Effector CD4-positive, alpha-beta T cell (primary cell): ENCODE measurements at regions not wholly inside any gene's neighbourhood (a gene's known extent, or its start where the extent isn't known, plus 50 kb on each side); places are given as distances from the start of the nearest gene placed in this dataset.

ENCODE experiments used
- DNase-seq: peaks from one replicate; pipeline ENCODE4 v3.0.0-alpha.2; 2020

DNA sequence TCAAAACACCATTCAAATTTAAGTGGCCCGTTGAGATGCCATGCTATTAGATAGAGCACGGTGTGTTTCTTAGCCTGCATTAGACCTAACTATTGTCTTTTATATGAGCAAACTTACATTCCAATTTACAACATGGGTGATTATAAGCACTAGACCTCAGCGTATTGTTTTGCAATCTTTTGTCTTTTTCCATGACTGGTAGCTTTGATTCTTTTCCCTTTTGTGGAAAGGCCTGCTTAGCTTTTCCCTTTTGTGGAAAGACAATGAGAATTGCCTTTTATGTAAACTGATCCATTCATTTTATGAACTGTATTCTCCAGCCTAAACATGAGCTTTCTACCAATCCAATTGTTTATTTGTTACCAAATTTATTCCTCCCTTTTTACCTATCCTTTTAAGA is 823.1 kb downstream of the CCSER2 start:
- DNase-seq: no peak

DNA sequence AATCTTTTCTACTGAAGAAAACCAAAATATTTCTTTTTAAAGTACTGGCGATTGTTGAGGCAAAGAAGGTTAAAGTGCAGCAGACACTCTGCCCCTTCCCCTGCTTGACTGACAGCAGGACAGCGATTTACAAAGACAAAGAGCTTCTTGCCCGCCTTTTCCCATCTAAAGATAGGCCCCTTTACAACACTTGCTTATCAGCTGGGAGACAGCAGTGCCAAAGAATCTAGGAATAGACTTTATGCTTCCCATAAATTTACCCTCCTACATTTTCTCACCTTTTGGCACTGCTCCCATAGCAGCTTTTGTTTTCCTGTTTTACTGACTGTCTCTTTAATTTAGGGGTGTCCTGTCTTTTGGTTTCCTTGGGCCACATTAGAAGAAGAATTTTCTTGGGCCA is 824.1 kb downstream of the CCSER2 start:
- no peak for DNase-seq

DNA sequence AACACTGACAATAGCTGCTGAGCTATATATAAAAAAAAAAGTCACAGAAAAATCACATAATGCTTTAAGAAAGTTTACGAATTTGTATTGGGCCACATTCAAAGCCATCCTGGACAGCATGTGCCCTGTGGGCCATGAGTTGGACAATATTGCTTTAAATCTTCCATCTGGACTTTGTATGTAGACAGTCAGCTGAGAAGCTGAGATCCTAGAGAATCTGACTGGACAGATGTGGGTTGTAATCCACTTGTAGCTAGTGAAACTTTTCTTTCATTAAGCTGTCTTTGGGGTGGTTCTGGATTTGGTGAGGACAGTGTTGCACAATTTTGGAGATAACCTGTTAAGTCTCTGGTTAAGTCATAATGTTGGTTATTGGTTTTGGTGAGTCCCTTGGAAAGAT is 824.5 kb downstream of the CCSER2 start:
- no peak for DNase-seq

DNA sequence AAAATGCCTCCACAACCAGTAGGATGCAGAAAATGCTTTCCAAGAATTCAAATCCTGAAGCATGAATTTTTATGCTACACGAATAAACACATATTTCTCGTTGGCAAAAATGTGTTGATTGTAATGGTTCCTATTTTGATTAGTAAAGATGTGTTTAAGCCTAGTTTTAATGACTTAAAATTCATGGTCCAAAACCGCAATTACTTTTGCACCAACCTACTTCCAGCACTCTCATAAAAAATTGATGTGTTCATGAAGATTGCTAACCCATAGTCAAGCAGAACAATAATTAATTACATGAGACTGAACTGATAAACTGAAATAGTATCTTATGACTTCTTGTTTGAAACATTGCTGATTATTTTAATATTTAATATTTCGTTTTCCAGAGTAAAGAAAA is 828.8 kb downstream of the CCSER2 start:
- no peak for DNase-seq

DNA sequence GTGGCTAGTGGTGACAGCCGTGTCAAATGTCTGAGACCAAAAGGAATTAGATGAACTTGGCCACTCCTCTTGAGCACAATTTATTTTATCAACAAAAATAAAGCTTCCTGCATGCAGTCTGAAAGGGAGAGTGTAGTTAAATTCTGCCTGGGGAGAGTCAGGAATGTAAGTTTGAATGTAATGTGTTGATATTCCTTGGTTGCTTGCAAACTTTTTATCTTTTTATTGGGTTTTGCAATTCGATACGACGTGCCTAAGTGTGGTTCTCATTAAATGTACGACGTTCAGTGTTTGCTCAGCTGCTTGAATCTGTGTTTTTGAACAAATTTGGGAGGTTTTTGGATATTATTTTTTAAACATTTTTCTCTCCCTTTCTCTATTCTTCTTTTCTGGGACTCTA is 839.9 kb downstream of the CCSER2 start:
- no peak for DNase-seq

DNA sequence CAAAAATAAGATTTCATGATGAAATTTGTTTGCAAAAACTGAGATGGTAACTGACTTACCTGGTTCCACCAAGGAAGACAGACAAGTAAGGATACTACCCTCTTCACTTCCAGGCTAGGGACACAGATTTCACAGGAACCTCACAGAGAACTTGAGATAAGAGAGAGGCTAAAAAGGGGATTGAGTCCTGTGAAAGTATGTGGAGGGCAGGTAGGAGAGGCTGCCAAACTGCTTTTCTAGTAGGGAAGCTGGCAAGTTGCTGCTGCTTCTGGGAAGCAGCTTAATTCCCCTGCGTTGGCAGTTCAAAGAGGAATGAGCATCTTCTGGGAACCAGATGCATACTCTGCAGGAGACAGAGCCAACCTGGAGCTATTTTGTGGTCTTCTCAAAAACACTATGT is 841.6 kb downstream of the CCSER2 start:
- no peak for DNase-seq

DNA sequence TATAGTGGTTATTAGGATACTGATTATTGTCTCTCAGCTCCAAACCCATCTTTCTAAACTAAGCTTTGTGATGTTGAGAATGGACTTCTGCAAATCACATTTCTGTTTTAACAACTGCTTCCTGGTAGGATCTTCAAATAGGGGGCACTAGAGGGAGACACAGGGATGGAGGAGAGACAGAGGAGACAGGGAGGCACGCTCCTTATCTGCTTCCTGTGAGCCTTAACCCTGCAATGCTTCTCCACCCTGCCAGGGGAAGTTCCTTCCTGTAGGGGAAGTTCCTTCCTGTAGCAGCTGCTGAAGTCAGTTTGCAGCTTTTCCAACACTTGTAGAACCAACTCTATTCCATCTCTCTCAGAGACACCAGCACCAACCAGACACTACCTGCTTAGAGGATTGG is 847.2 kb downstream of the CCSER2 start:
- no peak for DNase-seq

DNA sequence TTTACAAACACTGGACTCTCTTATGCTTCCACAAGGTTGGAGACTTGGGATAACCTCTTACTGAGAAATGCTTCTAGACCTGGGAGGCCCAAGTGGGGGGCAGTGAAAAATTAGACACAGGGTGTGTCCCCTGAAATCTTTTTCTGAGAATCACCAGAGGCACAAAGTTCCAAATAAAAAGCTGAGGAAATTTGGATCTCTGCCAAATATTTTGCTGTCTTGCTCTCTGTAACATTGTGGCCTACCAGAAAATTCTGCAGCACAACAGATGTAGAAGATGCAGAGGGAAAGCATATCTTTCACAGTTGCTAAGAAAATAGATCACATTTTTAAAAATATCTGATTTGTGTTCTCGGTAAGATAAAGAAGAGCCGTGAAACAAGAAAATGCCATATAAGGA is 849.4 kb downstream of the CCSER2 start:
- no peak for DNase-seq

DNA sequence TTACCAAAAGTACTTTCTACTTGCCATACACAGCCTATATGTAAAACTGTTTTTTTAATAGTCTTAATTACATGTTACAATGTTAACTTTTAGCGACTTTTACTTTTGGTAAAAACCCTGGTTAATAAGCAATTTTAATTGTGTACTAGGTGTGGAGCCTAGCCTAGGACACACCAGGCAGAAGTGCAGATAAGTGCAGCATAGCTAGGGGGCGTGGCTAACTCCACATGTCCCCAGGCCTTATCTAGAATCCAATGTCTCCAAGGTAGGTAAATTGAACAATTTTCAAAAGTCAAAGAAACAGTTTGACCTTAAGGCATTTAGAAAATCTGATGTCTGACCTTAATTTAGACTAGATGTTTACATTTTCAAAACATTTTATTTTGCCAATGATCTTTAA is 858.7 kb downstream of the CCSER2 start:
- DNase-seq: no peak

DNA sequence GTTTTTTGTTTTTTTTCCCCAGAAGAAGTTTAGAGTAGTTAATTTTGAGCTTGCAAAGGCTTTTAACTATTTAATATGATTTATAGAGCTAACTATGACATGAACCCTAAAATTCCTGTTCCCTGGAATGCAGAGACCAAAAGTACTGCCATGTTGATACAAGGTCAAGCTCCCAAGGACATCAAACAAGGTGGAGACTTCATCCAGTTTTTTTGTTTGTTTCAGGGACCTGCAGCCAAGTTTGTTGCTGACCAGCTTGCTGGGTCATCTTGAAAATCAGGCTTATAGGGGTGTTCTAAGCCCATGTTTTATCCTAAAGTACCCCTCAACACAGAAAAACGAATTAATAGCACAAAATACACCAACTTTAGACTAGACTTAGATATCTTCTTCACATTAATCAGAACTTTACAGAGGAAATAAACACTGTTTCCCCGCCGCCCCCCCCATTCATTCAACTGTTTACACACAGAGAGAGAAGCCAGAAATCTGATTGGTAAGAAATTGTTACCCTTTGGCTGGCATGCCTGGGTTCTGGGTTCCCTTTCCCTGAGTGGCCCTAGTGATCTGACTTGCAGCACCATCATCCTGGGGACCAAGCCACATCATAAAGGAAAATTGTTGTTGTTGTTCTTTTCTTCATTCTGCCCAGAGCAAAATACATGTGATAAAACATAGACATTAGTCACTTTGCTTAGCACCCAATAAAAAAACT is 860.5 kb downstream of the CCSER2 start:
- DNase-seq: no peak

DNA sequence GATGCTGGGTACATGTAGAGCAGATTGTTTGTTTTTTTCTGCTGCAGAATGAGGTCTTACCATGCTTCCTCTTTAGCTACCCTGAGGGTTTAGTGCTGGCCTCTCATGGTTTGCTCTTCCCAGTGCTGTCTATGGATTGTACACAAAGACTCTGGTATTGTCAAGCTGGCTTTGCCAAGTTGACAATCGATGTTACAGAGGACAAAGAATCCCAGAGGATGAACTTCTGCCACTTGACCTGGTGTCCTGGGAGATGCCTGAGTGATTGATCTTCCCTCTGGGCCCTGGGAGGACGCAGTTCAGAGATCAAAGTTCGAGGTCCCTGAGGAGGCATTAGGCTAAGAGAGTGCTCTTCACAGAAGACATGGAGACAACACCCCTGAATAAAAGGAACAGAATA is 865.4 kb downstream of the CCSER2 start:
- DNase-seq: no peak

DNA sequence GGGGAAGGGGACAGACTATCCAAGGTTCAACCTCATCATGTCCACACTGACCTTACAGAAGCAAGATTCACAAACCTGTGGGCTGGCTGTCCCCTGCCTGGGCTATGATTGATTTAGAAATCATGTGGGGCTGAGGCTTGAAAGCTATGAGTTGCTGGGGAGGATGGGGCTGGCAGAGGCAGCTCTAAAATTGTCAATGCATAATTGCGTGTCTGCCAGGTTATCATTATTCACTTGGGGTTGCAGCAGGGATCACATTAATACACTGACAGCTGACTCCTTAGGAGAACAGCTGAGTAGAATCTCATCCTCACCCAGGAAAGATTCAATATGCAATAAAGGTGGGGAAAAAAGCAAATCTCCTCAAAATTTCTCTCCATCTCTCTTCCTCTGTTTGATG is 866.3 kb downstream of the CCSER2 start:
- no peak for DNase-seq

DNA sequence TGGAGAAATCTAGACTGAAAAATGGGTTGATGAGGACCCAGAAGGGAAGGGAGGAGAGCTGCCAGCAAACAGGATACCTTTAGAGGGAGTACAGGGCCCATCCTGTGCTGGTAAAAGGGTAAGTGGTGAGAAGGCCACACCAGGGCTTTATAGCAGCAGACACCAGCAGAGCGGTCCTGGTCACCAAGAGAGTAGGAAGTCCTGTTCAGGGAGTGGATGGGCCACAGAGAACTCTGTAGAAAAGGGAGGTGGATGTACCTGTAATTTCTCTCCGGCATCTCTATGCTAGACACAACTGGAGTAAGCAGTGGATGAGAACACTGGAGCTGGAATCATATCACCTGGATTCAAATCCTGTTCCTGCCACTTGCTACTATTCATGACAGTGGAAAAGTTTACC is 867.2 kb downstream of the CCSER2 start:
- DNase-seq: no peak

DNA sequence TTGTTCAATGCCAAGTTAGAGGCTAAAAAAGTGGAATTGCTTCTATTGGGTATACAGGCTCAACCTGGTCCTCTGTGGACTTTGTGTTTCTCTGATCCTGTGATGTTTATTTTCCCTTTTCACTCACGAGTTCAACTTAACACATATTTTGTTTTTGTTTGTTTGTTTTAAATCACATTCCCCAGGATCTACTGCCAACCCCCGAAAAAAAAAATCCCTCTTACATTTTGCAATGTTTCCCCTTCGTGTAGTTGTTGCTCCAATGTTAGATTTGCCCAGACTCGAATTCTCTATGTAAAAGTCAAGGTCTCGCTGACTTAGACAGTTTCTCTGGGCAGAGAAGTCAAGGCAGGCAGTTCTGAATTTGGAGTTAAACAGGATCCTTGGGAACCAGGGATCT is 876.4 kb downstream of the CCSER2 start:
- DNase-seq: no peak

DNA sequence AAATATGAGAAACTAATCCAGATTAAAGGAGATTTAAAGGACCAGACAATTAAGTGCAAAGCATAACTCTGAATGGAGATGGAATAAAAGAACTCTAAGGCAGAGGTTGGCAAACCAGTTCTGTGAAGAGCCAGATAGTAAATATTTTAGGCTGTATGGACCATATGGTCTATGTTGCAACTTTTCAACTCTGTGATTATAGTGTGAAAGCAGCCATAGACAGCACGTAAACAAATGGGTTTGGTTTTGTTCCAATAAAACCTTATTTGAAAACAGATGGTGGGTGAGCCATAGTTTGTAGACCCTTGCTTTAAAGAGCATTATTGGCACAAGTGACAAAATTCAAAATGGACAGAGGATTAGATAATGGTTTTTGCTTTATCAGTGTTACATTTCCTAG is 884.1 kb downstream of the CCSER2 start:
- DNase-seq: no peak

DNA sequence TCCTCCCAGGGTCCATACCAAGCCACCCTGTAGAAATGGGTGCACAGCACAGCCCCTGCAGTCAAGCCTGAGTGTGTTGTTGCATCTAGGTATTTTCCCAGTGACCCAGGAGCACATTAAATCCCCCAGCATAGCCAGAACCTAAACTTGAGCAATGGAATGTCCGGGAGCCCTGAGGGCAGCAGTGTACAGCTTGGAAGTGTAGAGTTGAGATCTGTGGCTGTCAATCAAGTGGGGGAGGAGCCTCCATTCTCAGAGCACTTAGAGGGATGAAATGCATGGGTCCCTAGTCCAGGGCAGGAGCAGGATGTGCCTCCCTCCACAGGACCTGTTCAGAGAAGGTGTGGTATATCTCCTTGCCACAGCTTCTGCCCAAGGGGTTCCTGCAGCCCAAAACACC is 885.1 kb downstream of the CCSER2 start:
- no peak for DNase-seq

DNA sequence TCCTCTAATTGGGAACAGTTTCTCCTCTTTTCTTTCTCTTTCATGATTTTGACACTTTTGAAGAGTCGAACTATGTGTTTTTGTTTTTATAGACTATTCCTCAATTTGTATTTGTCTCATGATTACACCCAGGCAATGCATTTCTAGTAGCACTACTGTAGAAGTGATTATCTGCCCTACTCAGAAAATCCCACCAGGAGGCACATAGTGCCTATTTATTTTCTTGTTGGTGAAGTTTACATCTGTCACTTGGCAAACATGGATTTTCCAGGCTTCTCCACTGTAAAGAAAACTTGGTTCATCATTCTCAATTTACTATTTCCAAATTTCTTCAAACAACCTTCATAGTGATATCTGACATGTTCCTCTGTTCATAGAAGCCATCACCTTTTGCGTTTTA is 893.9 kb downstream of the CCSER2 start:
- no peak for DNase-seq

DNA sequence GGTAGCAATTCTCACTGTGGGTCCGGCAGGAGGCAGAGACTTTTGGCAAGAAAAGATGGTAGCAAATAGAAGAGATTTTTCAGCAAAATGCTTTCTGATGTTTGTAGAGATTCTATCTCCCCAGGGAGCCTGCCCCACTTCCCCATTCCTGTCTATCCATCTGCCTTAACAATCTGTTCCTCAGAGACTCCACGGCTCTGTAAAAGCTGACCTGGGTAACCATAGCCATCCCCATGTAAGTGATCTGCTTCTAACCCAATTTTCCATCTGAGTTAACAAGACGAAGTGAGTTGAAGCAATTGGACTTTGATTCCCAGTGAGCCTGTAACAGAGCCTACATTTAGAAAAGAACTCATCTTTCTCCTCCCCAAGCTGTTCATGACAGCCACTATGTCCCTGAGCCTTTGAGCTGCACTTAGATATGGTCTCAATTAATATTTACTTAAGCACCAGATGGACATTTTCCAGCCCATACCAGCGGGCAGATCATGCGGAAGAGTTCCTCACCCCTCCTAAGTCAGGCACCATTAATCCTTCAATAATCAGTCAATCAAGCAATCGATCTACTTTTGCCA is 896.1 kb downstream of the CCSER2 start:
- no peak for DNase-seq

DNA sequence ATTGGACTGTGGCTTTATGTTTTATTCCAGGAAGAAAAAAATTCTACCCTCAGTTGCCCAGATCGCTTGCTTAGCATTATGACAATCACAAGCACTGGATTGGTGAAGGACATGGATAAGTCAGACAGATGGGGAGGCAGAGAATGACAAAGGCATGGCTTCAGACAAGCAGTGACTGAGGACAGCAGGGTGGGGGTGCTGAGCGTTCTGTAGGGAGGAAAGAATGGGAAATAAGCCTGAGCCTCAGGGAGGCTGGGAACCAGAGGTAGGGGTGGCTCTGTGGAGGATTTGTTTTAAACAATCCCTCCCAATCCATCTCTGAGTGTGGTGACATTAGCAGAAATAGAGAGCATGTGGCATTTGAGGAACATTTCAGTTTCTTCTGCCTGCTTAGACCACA is 896.9 kb downstream of the CCSER2 start:
- DNase-seq: no peak

DNA sequence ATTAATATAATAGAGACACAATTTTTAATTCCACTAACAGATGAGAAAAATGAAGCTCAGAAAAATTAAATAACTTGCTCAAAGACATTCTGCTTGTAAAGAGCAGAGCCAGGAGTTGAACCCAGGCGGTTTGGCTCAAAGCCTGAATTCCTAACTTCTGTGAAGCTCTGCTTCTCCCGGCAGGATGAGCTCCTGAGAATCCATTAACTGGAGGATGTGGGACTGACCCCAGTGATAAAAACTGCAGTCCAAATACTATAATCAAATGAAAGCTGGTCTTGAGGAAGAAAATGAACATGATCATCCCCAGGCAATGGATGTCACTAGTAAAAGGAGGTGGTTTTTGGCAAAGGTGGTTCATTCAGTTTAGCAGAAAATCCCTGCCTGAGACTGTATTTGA is 898.2 kb downstream of the CCSER2 start:
- DNase-seq: no peak

DNA sequence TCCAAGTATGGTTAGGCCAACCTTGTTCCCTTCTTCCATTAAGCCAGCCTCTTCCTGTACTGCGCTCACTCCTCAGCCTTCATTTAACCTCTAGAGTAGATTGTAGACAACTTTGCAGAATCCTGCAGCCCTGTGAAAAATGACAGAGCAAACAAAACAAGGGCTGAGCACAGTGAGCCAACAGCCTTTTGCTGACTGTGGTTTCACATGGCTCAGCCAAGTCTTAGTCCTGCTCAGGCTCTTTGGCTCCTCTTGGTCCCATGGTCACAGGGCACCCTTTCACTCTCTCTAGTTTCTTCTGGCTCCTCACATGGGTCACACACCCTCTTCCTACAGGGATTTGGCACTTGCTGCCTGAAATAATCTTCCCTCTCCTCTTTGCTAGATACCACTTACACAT is 900.3 kb downstream of the CCSER2 start:
- DNase-seq: no peak

DNA sequence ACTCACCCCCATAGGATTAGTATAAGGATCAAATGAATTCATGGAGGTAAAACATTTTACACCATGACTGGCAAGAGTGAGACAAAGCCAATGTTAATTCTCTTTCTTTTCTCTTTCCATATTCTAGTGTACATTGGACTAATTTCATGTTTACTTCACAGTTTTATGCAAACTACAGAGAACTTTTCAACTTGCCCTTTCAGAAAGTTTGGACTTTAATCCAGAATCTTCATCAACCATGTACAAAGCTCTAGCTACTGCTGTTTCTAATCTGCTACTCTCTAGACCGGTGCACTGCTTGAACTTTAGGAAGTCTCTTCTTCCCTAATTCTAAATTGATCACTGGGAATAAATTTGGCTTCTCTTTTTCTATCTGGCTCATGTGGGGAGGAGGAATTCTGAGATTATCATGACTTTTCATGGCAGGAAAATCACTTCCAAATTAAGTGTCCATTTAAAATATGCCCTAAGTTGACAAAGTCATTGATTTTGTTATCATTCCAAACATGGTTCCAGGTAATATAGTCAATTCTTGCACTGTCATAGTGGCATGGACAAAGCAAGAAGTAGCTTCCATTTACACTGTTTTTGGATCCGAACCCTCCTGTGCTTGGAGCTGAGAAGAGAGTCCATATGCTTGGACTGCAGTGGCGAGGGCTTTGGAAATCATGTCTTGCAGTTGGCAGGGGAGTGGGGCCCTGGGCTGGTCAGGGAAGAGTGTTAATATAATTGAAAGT is 903.3 kb downstream of the CCSER2 start:
- no peak for DNase-seq

DNA sequence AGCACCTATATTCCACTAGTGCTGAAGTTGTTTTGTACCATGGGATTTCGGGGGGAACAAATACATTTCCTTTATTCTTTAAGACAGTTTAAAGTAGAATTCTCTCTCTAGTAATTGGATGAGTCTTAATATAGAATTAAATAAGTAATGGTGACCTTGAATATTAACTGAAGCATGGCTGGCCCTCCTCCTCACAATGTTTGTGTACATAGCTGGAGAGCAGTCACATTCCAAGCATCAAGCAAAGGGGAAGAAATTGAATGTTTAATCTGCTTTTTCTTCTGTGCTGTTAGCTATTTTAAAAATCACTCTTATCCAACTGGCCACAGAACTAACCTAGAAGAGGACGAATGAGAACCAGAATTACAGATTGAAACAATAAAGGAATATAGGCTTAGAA is 906.9 kb downstream of the CCSER2 start:
- no peak for DNase-seq

DNA sequence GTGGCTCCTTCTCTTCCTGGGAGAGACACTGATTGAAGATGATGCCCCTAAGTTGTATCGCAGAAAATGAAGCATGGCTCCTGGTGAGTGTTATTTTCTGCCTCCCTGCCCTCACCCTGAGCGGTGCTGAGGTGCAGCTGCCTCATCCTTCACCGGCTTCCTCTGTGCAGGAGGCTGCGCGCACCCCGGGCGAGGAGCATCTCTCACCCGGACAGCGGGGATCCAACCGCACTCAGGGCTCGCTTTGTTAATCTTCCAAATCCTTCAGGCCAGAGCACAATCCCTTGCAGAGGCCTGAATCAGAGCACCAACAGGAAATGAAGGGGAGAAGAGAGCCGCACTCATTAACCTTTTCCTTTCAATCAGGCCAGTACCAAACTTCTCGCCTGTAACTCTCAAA is 910.3 kb downstream of the CCSER2 start:
- DNase-seq: no peak

DNA sequence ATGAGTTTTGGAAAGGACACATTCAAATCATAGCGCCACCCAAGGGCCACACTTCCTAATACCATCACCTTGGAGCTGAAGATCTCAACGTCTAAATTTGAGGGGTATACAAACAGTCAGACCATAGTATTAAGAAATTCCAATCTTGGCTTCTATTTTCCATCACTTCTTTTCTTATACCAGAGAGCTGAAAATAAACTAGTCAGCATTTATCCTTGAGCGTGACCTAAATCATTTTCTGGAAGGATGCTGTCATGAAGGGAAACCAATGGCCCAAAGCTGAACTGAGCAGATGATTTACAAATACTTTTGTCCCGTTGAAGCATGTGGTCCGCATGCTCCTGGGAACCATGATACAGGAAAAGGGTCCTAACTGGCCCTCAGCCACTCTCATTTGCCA is 921.9 kb downstream of the CCSER2 start:
- no peak for DNase-seq
